Activated CD4-positive, alpha-beta memory T cell treated with anti-CD3 and anti-CD28 coated beads, Interleukin-2, amount 10 ng/mL, durations not matched to agents 7 days and 5 days (primary cell): ENCODE measurements at regions not wholly inside any gene's neighbourhood (a gene's known extent, or its start where the extent isn't known, plus 50 kb on each side); places are given as distances from the start of the nearest gene placed in this dataset.

Source experiments
- CTCF ChIA-PET: fragments of 350-600 bp; sonication (Branson Sonifier 250); formaldehyde crosslinking; loops from one replicate; lab custom pipeline; 2021; ENCODE audit warnings: antibody characterized with exemption, inconsistent platforms; lab: Charles Lee
- POLR2A ChIA-PET: fragments of 350-600 bp; sonication (Branson Sonifier 250); formaldehyde crosslinking; loops from one replicate; lab custom pipeline; 2021; ENCODE audit warnings: antibody characterized with exemption; lab: Charles Lee
- DNase-seq: peaks from one replicate; pipeline ENCODE4 v3.0.0-alpha.2; 2020
- H3K27ac Mint-ChIP-seq: one replicate; pipeline ENCODE4 v1.8.0; 2021; ENCODE audit warnings: mild to moderate bottlenecking, mixed read lengths
- H3K27me3 Mint-ChIP-seq: one replicate; pipeline ENCODE4 v1.8.0; 2021; ENCODE audit warnings: mixed read lengths
- H3K36me3 Mint-ChIP-seq: one replicate; pipeline ENCODE4 v1.8.0; 2021; ENCODE audit warnings: low read depth, mixed read lengths
- H3K4me1 Mint-ChIP-seq: one replicate; pipeline ENCODE4 v1.8.0; 2021; ENCODE audit warnings: mixed read lengths
- H3K4me3 Mint-ChIP-seq: one replicate; pipeline ENCODE4 v1.8.0; 2021; ENCODE audit warnings: mild to moderate bottlenecking, mixed read lengths
- H3K9me3 Mint-ChIP-seq: one replicate; pipeline ENCODE4 v1.8.0; 2021; ENCODE audit warnings: mixed read lengths

GRCh38 chr5:164188733-164189148, 683.3 kb downstream of the MAT2B start:
- DNase-seq, result no peak
- H3K27me3 Mint-ChIP-seq, result no peaks in the 10 kb centered on the region
- CTCF ChIA-PET, result no interaction called here
- no peak overlapping the region for H3K4me3 Mint-ChIP-seq
- H3K9me3 Mint-ChIP-seq, result peaks cover 3% of the 10 kb centered on the region
- POLR2A ChIA-PET, result no interaction called here
- H3K27ac Mint-ChIP-seq, result no peak overlapping the region
- no peaks in the 10 kb centered on the region for H3K4me1 Mint-ChIP-seq
- no peaks in the 10 kb centered on the region for H3K36me3 Mint-ChIP-seq

GRCh38 chr5:164191240-164191639, 685.8 kb downstream of the MAT2B start:
- CTCF ChIA-PET, result no interaction called here
- H3K36me3 Mint-ChIP-seq, result no peaks in the 10 kb centered on the region

GRCh38 chr5:164202338-164202737, 696.9 kb downstream of the MAT2B start:
- Mint-ChIP-seq H3K27ac (no peak overlapping the region), H3K4me1 (no peaks in the 10 kb centered on the region), H3K9me3 (peaks cover 2% of the 10 kb centered on the region), H3K36me3 (no peaks in the 10 kb centered on the region), H3K27me3 (no peaks in the 10 kb centered on the region), H3K4me3 (no peak overlapping the region)
- POLR2A ChIA-PET, result no interaction called here
- CTCF ChIA-PET, result no interaction called here
- no peak for DNase-seq

More at GRCh38 chr5:164191240-164191639, 685.8 kb downstream of the MAT2B start:
- H3K4me1 Mint-ChIP-seq, result no peaks in the 10 kb centered on the region
- POLR2A ChIA-PET, result no interaction called here
- no peak overlapping the region for H3K27ac Mint-ChIP-seq
- H3K9me3 Mint-ChIP-seq, result peaks cover 9% of the 10 kb centered on the region
- no peaks in the 10 kb centered on the region for H3K27me3 Mint-ChIP-seq
- no peak for DNase-seq
- H3K4me3 Mint-ChIP-seq, result no peak overlapping the region

GRCh38 chr5:164203581-164204225, 698.3 kb downstream of the MAT2B start:
- DNase-seq, result no peak
- Mint-ChIP-seq H3K27me3 (no peaks in the 10 kb centered on the region), H3K4me3 (no peak overlapping the region), H3K36me3 (no peaks in the 10 kb centered on the region), H3K9me3 (peaks cover 2% of the 10 kb centered on the region), H3K4me1 (no peaks in the 10 kb centered on the region), H3K27ac (no peak overlapping the region)
- CTCF ChIA-PET, result no interaction called here
- POLR2A ChIA-PET, result no interaction called here

- H3K4me3 Mint-ChIP-seq, result no peak overlapping the region
- no peaks in the 10 kb centered on the region for H3K27me3 Mint-ChIP-seq
- H3K36me3 Mint-ChIP-seq, result no peaks in the 10 kb centered on the region
- peaks cover 2% of the 10 kb centered on the region for H3K9me3 Mint-ChIP-seq
- POLR2A ChIA-PET, result no interaction called here
- CTCF ChIA-PET, result no interaction called here
- no peak overlapping the region for H3K27ac Mint-ChIP-seq
- DNase-seq, result no peak
- H3K4me1 Mint-ChIP-seq, result no peaks in the 10 kb centered on the region
Measured at GRCh38 chr5:164204338-164204946, 699.0 kb downstream of the MAT2B start.

- H3K27me3 Mint-ChIP-seq, result no peaks in the 10 kb centered on the region
- H3K36me3 Mint-ChIP-seq, result no peaks in the 10 kb centered on the region
- H3K27ac Mint-ChIP-seq, result no peak overlapping the region
- H3K4me1 Mint-ChIP-seq, result no peaks in the 10 kb centered on the region
- POLR2A ChIA-PET, result no interaction called here
- DNase-seq, result no peak
- H3K4me3 Mint-ChIP-seq, result no peak overlapping the region
- CTCF ChIA-PET, result no interaction called here
- H3K9me3 Mint-ChIP-seq, result no peaks in the 10 kb centered on the region
Measured at GRCh38 chr5:164206196-164206595, 700.8 kb downstream of the MAT2B start.

- no peaks in the 10 kb centered on the region for H3K4me1 Mint-ChIP-seq
- ChIA-PET POLR2A (no interaction called here), CTCF (no interaction called here)
- no peaks in the 10 kb centered on the region for H3K9me3 Mint-ChIP-seq
- no peak for DNase-seq
- no peak overlapping the region for H3K27ac Mint-ChIP-seq
- H3K36me3 Mint-ChIP-seq, result no peaks in the 10 kb centered on the region
- no peaks in the 10 kb centered on the region for H3K27me3 Mint-ChIP-seq
- H3K4me3 Mint-ChIP-seq, result no peak overlapping the region
Measured at GRCh38 chr5:164207646-164208045, 702.2 kb downstream of the MAT2B start.

- H3K27ac Mint-ChIP-seq, result no peak overlapping the region
- CTCF ChIA-PET, result no interaction called here
- POLR2A ChIA-PET, result no interaction called here
- H3K27me3 Mint-ChIP-seq, result no peaks in the 10 kb centered on the region
- no peak for DNase-seq
- no peaks in the 10 kb centered on the region for H3K9me3 Mint-ChIP-seq
- no peaks in the 10 kb centered on the region for H3K4me1 Mint-ChIP-seq
- no peak overlapping the region for H3K4me3 Mint-ChIP-seq
- H3K36me3 Mint-ChIP-seq, result no peaks in the 10 kb centered on the region
Measured at GRCh38 chr5:164210491-164210890, 705.1 kb downstream of the MAT2B start.

- no peak overlapping the region for H3K27ac Mint-ChIP-seq
- no peaks in the 10 kb centered on the region for H3K27me3 Mint-ChIP-seq
- ChIA-PET POLR2A (no interaction called here), CTCF (no interaction called here)
- no peaks in the 10 kb centered on the region for H3K36me3 Mint-ChIP-seq
- no peak overlapping the region for H3K4me3 Mint-ChIP-seq
- no peaks in the 10 kb centered on the region for H3K9me3 Mint-ChIP-seq
- DNase-seq, result no peak
- H3K4me1 Mint-ChIP-seq, result no peaks in the 10 kb centered on the region
Measured at GRCh38 chr5:164214698-164215097, 709.3 kb downstream of the MAT2B start.

GRCh38 chr5:164217464-164217863, 712.0 kb downstream of the MAT2B start:
- no peaks in the 10 kb centered on the region for H3K4me1 Mint-ChIP-seq
- POLR2A ChIA-PET, result no interaction called here
- no peak overlapping the region for H3K27ac Mint-ChIP-seq
- no peaks in the 10 kb centered on the region for H3K9me3 Mint-ChIP-seq
- CTCF ChIA-PET, result no interaction called here
- no peaks in the 10 kb centered on the region for H3K36me3 Mint-ChIP-seq
- no peaks in the 10 kb centered on the region for H3K27me3 Mint-ChIP-seq
- no peak for DNase-seq
- no peak overlapping the region for H3K4me3 Mint-ChIP-seq

- CTCF ChIA-PET, result no interaction called here
- Mint-ChIP-seq H3K9me3 (peaks cover 2% of the 10 kb centered on the region), H3K4me1 (no peaks in the 10 kb centered on the region), H3K27me3 (no peaks in the 10 kb centered on the region), H3K36me3 (no peaks in the 10 kb centered on the region), H3K27ac (no peak overlapping the region), H3K4me3 (no peak overlapping the region)
- DNase-seq, result no peak
- POLR2A ChIA-PET, result no interaction called here
Measured at GRCh38 chr5:164220522-164220921, 715.1 kb downstream of the MAT2B start.

GRCh38 chr5:164224236-164224635, 718.8 kb downstream of the MAT2B start:
- Mint-ChIP-seq H3K27me3 (no peaks in the 10 kb centered on the region), H3K27ac (no peak overlapping the region), H3K4me3 (no peak overlapping the region), H3K36me3 (no peaks in the 10 kb centered on the region), H3K4me1 (no peaks in the 10 kb centered on the region), H3K9me3 (peaks cover 2% of the 10 kb centered on the region)
- no peak for DNase-seq
- ChIA-PET POLR2A (no interaction called here), CTCF (no interaction called here)

- Mint-ChIP-seq H3K27ac (no peak overlapping the region), H3K36me3 (no peaks in the 10 kb centered on the region), H3K4me1 (no peaks in the 10 kb centered on the region), H3K27me3 (no peaks in the 10 kb centered on the region), H3K4me3 (no peak overlapping the region), H3K9me3 (peaks cover 2% of the 10 kb centered on the region)
- ChIA-PET CTCF (no interaction called here), POLR2A (no interaction called here)
- DNase-seq, result no peak
Measured at GRCh38 chr5:164224772-164225171, 719.4 kb downstream of the MAT2B start.

- ChIA-PET CTCF (no interaction called here), POLR2A (no interaction called here)
- H3K4me3 Mint-ChIP-seq, result no peak overlapping the region
- H3K9me3 Mint-ChIP-seq, result no peaks in the 10 kb centered on the region
- no peaks in the 10 kb centered on the region for H3K36me3 Mint-ChIP-seq
- H3K27me3 Mint-ChIP-seq, result no peaks in the 10 kb centered on the region
- no peaks in the 10 kb centered on the region for H3K4me1 Mint-ChIP-seq
- no peak overlapping the region for H3K27ac Mint-ChIP-seq
- no peak for DNase-seq
Measured at GRCh38 chr5:164230341-164230740, 724.9 kb downstream of the MAT2B start.
